AG10803 (cell line): ENCODE measurements at regions not wholly inside any gene's neighbourhood (a gene's known extent, or its start where the extent isn't known, plus 50 kb on each side); places are given as distances from the start of the nearest gene placed in this dataset.

Source experiments
- DNase-seq: peaks from one replicate; pipeline ENCODE4 v3.0.0; 2010; ENCODE audit warnings: low read depth
- H3K4me3 ChIP-seq: 2 replicates; pipeline ENCODE4 v1.5.1; 2011; ENCODE audit warnings: mild to moderate bottlenecking, low read length, control low read depth
- CTCF ChIP-seq: conservative IDR thresholded peaks from 2 replicates; pipeline ENCODE4 v1.5.1; 2011; ENCODE audit warnings: mild to moderate bottlenecking, low read length, control low read depth, inconsistent platforms

GRCh38 chr11:109821511-109821910 is 271.7 kb upstream of the ZC3H12C start:
- no peak for TF ChIP-seq CTCF
- no peak overlapping the region for H3K4me3 ChIP-seq
- peak; percentile 84 for DNase-seq

GRCh38 chr11:109822436-109823102 is 270.6 kb upstream of the ZC3H12C start:
- no peak overlapping the region for H3K4me3 ChIP-seq
- no peak for DNase-seq
- no peak for TF ChIP-seq CTCF

DNA sequence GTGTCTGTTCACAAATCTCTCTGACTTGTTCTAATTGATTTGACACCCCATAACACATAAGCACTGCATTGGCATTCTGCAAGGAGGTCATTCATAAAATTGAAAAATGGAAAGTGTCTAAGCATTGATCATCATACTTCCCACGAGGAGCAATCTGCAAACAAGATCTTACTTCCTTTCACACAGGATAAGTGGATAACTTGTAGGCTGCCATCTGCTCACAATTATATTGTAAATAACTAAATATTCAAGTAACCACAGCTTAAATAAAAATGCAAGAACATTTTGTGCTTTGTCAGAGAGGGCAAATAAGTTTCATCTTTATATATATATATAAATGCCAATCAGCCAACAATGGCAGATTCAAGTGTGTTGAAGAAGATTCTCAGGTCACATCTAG is 264.8 kb upstream of the ZC3H12C start:
- DNase-seq, result peak; percentile 26
- TF ChIP-seq CTCF, result no peak
- H3K4me3 ChIP-seq, result no peak overlapping the region

- DNase-seq, result peak; percentile 84
- H3K4me3 ChIP-seq, result no peak overlapping the region
- TF ChIP-seq CTCF, result no peak
These were observed 255.2 kb upstream of the ZC3H12C start for GRCh38 chr11:109838026-109838425.

DNA sequence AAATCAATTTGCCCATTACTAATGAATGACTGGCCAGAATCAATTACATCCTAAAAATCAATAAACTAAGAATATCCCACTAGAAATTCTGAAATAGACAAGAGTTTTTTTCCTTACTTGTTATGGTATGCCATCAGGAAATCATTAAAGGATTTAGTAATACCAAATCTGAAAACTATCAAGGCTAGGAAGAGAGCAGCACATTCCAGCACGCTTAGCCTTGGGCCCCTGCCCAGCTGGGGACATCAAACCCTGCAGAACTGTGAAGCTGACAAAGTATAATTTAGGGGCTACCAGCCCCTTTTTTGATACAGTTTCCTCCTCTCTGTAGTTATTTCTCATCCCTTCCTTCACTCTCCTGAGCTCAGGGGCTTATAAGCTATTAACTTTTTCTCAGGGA is 247.8 kb upstream of the ZC3H12C start:
- TF ChIP-seq CTCF, result no peak
- no peak overlapping the region for H3K4me3 ChIP-seq
- DNase-seq, result peak; percentile 86

DNA sequence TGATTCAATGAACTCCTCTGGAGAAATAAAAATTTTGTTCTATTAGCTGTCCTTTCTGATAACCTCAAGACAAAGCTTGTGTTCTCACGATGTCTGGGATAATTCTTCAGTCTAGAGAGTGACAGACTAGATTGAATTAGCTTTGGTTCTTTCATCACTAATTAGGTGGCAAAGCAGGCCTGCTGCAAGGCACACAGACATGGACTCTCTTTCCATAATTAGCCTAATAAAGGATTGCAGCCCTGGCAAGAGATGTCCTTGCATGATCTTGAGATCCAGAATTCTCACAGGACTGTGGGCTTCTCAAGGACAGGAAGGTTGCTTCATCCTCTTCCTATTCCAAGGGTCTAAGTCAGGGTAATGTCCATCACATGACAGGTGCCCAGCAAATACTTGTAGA is 245.6 kb upstream of the ZC3H12C start:
- no peak for TF ChIP-seq CTCF
- DNase-seq, result no peak
- H3K4me3 ChIP-seq, result no peak overlapping the region

DNA sequence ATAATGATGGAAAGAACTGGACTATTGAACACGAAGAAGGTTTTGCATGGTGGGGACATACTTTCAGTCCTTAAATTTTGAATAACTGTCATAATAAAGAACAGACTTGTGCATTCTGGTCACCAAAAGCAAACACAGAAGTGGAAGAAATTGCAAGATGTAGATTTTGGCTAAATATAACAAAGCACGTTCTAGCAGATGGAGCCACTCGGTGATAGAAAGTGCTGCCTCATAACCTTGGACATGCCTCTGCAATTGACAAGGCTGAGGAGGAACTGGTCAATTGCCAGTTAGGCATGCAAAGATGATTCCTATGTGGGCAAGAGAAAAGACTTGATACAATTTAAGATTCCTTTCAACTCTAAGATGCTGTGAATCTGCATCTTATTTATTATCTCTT is 244.1 kb upstream of the ZC3H12C start:
- peak; percentile 37 for DNase-seq
- H3K4me3 ChIP-seq, result no peak overlapping the region
- no peak for TF ChIP-seq CTCF
